COR-L47 (cell line): ENCODE measurements at regions not wholly inside any gene's neighbourhood (a gene's known extent, or its start where the extent isn't known, plus 50 kb on each side); places are given as distances from the start of the nearest gene placed in this dataset.

Source experiments
- DNase-seq: peaks from one replicate; lab custom pipeline; 2025; lab: John Stamatoyannopoulos, UW

DNA sequence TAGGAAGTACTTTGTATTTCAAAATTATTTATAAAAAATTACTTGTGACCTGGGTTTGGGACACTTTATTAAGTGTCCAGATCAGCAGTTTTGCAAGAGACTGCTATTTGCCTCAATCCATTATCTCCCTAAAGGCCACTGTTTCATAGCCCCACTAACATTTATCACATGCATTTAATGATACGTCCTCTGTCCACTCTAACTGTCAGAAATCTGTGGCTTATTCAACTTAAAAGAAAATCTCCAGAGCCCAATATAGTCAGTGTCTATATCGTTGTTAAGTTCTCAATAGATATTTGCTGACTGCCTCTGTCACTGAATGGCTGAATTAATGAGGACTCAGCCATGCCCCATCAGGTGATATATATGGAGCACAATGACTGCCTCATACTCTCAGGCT, 553.9 kb upstream of the POM121L12 start:
- no peak for DNase-seq

DNA sequence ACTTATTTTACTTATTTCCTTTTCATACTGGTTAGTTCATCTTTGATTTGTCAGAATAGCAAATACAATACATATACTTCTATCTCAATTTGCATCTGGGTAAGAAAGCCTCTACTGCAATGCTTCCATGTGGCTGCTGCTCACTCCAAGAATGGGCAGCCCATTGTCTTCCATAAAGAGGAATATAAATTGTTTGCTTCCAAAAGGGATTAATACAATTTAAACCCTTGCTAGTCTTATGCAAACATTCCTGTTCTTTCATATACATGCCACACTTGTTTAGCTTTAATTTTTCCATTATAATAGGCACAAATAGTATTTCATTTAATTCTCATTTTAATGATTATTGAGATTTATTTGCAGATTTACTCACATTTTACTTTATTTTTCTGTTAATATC, 555.4 kb upstream of the POM121L12 start:
- DNase-seq: no peak

DNA sequence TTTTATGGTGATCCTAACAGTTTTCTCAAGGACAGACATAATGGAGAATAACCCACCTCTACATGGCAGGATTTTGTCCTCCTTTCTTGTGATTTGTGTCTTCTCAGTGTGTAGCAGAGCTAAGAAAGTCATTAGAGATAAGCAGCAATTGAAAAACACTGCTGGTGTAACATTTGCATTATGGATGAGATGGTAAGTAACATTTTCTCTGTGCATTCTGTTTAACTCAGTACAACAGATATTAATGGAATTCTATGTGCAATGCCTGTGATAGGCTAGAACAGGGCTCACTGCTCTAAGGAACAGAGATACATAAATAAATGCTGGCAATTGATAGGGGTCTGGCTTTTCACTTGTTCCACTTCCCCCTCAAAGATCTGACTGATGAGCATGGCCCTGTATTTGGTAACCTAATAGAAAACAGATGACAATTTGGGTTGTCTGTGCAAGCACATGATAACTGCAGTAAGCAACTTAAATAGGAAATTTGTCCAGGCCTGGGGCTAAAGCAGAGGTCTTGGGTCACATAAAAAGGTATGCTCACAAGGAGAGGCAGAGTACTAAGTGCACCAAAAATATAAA, 560.3 kb upstream of the POM121L12 start:
- DNase-seq: no peak

GRCh38 chr7:52473756-52474155, 561.7 kb upstream of the POM121L12 start:
- DNase-seq: no peak

GRCh38 chr7:52472006-52472620, 563.3 kb upstream of the POM121L12 start:
- no peak for DNase-seq

DNA sequence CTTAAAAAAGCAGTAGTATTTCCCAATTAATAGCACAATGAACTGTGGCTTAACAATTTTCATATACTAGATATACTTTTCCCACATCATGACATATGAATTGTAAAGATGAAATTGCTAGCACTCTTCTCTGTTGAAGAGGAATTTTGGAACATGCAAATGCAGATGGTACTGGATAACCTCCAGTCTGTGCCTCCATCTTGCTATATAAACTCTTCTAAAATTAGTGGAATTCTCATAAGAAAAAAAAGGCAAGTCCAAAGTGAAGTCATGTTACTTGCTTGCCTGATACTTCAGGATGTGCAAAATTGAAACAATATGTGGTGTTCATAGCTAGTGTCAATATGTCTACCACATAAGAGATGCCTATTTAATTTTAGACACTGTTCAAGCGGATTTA, 570.2 kb upstream of the POM121L12 start:
- DNase-seq: no peak

DNA sequence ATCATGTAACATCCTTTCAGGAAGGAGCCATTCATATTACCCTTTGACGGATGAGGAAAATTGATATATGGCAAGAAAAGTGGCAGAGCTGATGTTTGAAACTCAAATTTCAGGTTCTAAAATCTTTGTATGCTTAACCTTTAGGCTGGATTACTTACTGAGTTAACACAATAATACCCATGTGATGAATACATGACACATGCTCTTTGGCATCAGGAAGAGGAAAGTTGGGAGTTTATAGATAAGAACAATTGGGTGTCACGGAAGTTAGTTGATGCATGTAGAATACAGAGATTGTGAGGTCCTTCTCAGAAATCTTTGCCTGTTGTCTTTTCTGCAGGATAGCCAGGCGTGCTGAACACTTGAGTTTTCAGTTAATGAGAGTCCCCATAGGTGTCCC, 572.1 kb upstream of the POM121L12 start:
- no peak for DNase-seq

- DNase-seq: no peak
Measured at GRCh38 chr7:52462474-52462873, 573.0 kb upstream of the POM121L12 start.

DNA sequence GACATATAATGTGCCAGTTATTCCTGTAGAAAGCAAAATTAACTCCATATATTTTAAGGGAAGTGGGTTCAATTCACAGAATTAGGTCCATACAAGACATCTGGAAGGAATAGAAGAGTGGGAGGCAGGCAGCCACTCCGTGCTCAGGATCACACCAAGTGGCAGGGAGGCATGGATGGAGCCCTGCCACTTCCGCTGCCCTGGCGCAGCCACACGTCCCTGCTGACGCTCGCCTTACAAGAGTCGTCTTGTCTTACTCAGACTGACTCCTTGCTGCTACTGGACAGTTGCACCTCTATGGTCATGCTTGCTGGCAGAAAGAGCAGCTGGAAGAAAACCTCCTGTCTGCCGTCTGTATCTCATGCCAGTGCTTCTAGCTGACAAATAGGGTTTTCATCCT, 579.9 kb upstream of the POM121L12 start:
- DNase-seq: no peak

GRCh38 chr7:52450816-52451215, 584.6 kb upstream of the POM121L12 start:
- DNase-seq: no peak

DNA sequence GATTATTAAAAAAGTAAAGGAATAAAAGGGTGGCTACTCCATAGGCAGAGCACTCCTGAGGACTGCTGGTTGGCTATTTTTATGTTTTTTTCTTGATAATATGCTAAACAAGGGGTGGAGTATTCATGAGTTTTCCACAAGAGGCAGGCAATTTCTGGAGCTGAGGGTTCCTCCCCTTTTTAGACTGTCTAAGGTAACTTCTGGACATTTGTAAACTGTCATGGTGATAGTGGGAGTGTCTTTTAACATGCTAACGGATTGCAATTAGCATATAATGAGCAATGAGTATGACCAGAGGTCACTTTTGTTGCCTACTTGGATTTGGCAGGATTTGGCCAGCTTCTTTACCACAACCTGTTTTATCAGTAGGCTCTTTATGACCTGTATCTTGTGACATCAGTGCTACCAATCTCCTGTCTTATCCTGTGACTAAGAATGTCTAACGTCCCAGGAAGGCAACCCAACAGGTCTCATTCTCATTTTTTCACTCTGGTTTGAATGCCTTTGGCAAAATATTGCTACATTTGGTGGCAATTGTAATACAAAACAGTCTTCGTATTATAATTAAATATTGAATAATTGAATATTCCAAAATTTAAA, 587.8 kb upstream of the POM121L12 start:
- DNase-seq: no peak

GRCh38 chr7:52436278-52436677, 599.2 kb upstream of the POM121L12 start:
- no peak for DNase-seq

- DNase-seq: no peak
Measured at GRCh38 chr7:52431082-52431815, 604.2 kb upstream of the POM121L12 start.

GRCh38 chr7:52423251-52423650, 612.2 kb upstream of the POM121L12 start:
- DNase-seq: no peak

DNA sequence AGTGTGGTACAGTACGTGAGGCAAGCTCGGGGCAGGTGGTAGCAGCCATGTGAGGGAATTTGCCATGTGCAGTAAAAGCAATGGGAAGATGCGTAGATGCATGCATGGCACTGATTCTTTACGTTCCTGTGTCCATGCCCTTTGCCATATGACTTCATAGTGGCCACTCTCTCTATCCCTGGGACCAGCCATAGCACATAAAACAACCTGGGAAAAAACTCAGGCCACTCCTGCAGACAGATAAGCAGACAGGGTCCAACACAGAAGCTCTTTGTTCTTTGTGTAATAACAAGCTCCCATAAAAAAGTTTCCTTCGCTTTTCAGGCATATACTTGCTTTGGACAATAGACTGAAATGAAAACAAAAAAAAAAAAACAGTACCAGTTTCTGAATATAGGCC, 622.4 kb upstream of the POM121L12 start:
- no peak for DNase-seq

- DNase-seq: no peak
Measured at GRCh38 chr7:52410032-52410431, 625.4 kb upstream of the POM121L12 start.

- DNase-seq: no peak
Measured at GRCh38 chr7:52406808-52407207, 628.6 kb upstream of the POM121L12 start.

DNA sequence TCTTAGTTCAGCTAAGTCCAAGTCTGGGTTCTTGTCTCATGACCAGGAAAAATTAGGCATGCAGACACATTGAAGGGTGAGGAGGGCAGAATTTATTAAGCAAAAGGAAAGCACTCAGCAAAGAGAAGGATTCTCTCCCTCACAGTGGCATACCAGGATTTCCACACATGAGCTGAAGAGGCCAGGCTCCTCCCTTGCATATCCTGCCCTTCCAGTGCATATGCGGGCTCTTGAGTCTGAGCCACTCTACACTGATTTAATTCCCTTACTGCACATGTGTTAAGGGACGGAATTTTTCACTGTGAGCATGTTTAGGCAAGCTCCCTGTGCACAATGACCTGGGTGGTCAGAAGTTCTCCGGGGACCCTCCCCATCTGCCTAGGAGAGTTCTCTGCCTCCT, 652.7 kb upstream of the POM121L12 start:
- no peak for DNase-seq

- no peak for DNase-seq
Measured at GRCh38 chr7:52369922-52370321, 665.5 kb upstream of the POM121L12 start.

DNA sequence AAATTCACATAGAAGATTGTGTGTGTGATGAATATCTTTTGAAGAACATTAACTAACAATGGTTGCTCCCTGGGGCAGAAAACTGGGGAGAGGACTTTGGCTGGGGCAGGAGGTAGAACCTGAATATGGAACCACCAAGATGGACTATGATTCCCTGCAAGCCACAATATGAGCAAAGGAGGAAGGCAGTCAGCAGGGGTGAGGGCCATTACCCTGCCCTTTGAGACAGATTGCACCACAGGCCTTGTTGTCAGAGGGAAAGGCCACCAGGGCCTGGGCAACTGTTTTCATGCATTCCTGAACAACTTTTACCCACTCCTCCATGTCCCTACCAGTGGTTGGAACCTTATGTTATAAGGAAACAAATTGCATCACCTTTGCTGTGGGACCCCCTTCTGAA, 670.1 kb upstream of the POM121L12 start:
- DNase-seq: no peak

DNA sequence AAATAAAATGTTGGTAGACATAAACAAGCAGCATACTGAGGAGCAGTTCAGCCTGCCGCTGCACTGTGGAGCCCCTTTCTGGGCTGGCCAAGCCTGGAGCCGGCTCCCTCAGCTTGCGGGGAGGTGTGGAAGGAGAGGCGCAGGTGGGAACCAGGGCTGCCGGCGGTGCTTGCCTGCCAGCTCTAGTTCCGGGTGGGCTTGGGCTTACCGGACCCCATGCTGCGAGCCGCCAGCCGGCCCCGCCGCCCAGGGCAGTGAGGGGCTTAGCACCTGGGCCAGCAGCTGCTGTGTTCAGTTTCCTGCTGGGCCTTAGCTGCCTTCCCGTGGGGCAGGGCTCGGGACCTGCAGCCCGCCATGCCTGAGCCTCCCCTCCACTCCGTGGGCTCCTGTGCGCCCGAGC, 672.9 kb upstream of the POM121L12 start:
- DNase-seq: no peak

DNA sequence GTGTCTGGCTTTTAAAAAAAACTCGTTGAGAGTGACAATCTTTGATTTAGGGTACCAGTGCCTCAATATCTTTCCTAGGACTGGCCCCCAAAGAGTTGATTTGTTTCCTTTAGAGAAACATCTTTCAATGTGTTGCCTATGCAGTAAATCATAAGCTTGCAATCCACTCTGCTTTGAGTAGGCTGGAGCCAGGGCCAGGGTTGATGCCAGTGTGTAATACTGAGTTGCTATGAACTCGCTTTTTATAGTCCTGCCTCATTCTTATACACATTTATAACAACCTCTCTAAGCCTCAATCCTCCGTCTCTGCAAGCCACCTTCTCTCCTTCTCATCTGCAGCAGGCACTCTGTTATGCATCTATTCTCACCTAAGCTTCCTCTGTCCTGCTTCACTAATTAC, 674.9 kb upstream of the POM121L12 start:
- DNase-seq: no peak

GRCh38 chr7:52355053-52355452, 680.4 kb upstream of the POM121L12 start:
- no peak for DNase-seq
